DOHH2 (cell line): ENCODE measurements at regions not wholly inside any gene's neighbourhood (a gene's known extent, or its start where the extent isn't known, plus 50 kb on each side); places are given as distances from the start of the nearest gene placed in this dataset.

Source experiments
- H3F3A ChIP-seq: fragments of 200-600 bp; sonication (generic), shearing (Covaris generic); 2 replicates; pipeline ENCODE4 v1.6.0; 2016; ENCODE audit warnings: antibody characterized with exemption, mild to moderate bottlenecking; ENCODE audit not compliant: control insufficient read depth, insufficient read depth
- H3K27ac ChIP-seq: fragments of 200-600 bp; sonication (generic); 2 replicates; pipeline ENCODE4 v1.5.1; 2014; ENCODE audit warnings: low read depth, mild to moderate bottlenecking, low read length, moderate library complexity
- H3K27me3 ChIP-seq: fragments of 200-600 bp; sonication (generic); 2 replicates; pipeline ENCODE4 v1.6.1; 2014; ENCODE audit warnings: mild to moderate bottlenecking, low read length, mixed read lengths; ENCODE audit not compliant: control insufficient read depth
- H3K36me3 ChIP-seq: fragments of 200-600 bp; sonication (generic); 2 replicates; pipeline ENCODE4 v1.6.1; 2014; ENCODE audit warnings: mild to moderate bottlenecking, low read length, moderate library complexity, mixed read lengths; ENCODE audit not compliant: control insufficient read depth
- H3K4me1 ChIP-seq: fragments of 200-600 bp; sonication (generic); 2 replicates; pipeline ENCODE4 v1.6.1; 2014; ENCODE audit warnings: mild to moderate bottlenecking, low read length, mixed read lengths; ENCODE audit not compliant: control insufficient read depth
- H3K4me2 ChIP-seq: fragments of 200-600 bp; sonication (generic); 2 replicates; pipeline ENCODE4 v1.6.0; 2014; ENCODE audit warnings: mild to moderate bottlenecking, low read length, moderate library complexity
- H3K4me3 ChIP-seq: fragments of 200-600 bp; sonication (generic); 2 replicates; pipeline ENCODE4 v1.5.1; 2014; ENCODE audit warnings: mild to moderate bottlenecking, low read length, mixed read lengths
- H3K79me2 ChIP-seq: fragments of 200-600 bp; sonication (generic); 2 replicates; pipeline ENCODE4 v1.6.1; 2014; ENCODE audit warnings: mild to moderate bottlenecking, low read length, mixed read lengths; ENCODE audit not compliant: control insufficient read depth
- H3K9me2 ChIP-seq: fragments of 200-600 bp; sonication (generic); replicated peaks from 2 replicates; pipeline ENCODE4 v1.6.1; 2014; ENCODE audit warnings: mild to moderate bottlenecking, low read length, mixed read lengths; ENCODE audit not compliant: control insufficient read depth
- H3K9me3 ChIP-seq: fragments of 200-600 bp; sonication (generic); 2 replicates; pipeline ENCODE4 v1.6.1; 2014; ENCODE audit warnings: antibody characterized with exemption, low read length, mixed read lengths; ENCODE audit not compliant: control insufficient read depth, insufficient read depth
- H4K20me1 ChIP-seq: fragments of 200-600 bp; sonication (generic); 2 replicates; pipeline ENCODE4 v1.6.0; 2014; ENCODE audit warnings: low read depth, mild to moderate bottlenecking, antibody characterized with exemption, low read length, moderate library complexity; ENCODE audit not compliant: control insufficient read depth, insufficient read depth
- EZH2phosphoT487 ChIP-seq: fragments of 200-600 bp; sonication (generic); IDR thresholded peaks from 2 replicates; pipeline ENCODE4 v1.6.1; 2017; ENCODE audit warnings: borderline replicate concordance, mild to moderate bottlenecking, antibody characterized with exemption, low read length, moderate library complexity, mixed read lengths
- TF ChIP-seq, protein P1 (sequence below): fragments of 200-600 bp; sonication (generic); IDR thresholded peaks from one replicate; pipeline ENCODE4 v1.5.1; 2014; ENCODE audit warnings: antibody characterized with exemption, mild to moderate bottlenecking, low read depth, low read length; ENCODE audit not compliant: poor library complexity, severe bottlenecking

- H3K4me2 ChIP-seq = no peak overlapping the region
- no peak overlapping the region for H3K27ac ChIP-seq
These were observed 59.8 kb upstream of the PLXNA2 start for GRCh38 chr1:208303743-208304712.

DNA sequence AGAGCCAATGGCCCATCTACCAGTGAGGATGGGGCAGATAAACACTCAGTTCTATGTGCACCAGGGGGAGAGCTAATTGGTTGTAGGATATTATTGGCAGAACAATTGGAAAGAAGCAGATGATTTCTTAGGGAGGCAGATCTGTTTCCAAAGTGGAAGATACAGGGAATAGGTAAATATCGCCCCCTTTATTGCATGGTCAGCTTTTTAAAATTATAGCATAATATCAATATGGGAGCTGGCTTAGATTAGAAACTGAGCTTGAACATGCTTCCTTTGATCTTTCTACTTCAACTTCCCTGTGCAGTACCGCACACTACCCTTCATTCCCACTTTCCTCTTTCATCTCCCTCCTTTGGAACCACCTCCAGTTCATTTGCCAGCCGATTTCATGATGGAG is 64.0 kb upstream of the PLXNA2 start:
- H3K4me3 ChIP-seq = no peak overlapping the region
- no peak overlapping the region for H3K27ac ChIP-seq
- no peaks in the 10 kb centered on the region for H3F3A ChIP-seq
- H3K4me1 ChIP-seq = no peaks in the 10 kb centered on the region
- H4K20me1 ChIP-seq = no peaks in the 10 kb centered on the region
- no peak overlapping the region for H3K4me2 ChIP-seq
- H3K9me3 ChIP-seq = no peaks in the 10 kb centered on the region
- H3K79me2 ChIP-seq = no peaks in the 10 kb centered on the region
- TF ChIP-seq, protein P1, sequence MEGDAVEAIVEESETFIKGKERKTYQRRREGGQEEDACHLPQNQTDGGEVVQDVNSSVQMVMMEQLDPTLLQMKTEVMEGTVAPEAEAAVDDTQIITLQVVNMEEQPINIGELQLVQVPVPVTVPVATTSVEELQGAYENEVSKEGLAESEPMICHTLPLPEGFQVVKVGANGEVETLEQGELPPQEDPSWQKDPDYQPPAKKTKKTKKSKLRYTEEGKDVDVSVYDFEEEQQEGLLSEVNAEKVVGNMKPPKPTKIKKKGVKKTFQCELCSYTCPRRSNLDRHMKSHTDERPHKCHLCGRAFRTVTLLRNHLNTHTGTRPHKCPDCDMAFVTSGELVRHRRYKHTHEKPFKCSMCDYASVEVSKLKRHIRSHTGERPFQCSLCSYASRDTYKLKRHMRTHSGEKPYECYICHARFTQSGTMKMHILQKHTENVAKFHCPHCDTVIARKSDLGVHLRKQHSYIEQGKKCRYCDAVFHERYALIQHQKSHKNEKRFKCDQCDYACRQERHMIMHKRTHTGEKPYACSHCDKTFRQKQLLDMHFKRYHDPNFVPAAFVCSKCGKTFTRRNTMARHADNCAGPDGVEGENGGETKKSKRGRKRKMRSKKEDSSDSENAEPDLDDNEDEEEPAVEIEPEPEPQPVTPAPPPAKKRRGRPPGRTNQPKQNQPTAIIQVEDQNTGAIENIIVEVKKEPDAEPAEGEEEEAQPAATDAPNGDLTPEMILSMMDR = no peak
- no peak for TF ChIP-seq EZH2phosphoT487
- no peaks in the 10 kb centered on the region for H3K9me2 ChIP-seq
- H3K27me3 ChIP-seq = no peaks in the 10 kb centered on the region
- no peaks in the 10 kb centered on the region for H3K36me3 ChIP-seq

More at GRCh38 chr1:208303743-208304712, 59.8 kb upstream of the PLXNA2 start:
- TF ChIP-seq, protein P1 = no peak
- no peak for TF ChIP-seq EZH2phosphoT487
- no peaks in the 10 kb centered on the region for H3K36me3 ChIP-seq
- H3K9me3 ChIP-seq = no peaks in the 10 kb centered on the region
- no peak overlapping the region for H3K4me3 ChIP-seq
- no peaks in the 10 kb centered on the region for H4K20me1 ChIP-seq
- H3K9me2 ChIP-seq = no peaks in the 10 kb centered on the region
- no peaks in the 10 kb centered on the region for H3K27me3 ChIP-seq
- H3K79me2 ChIP-seq = no peaks in the 10 kb centered on the region
- H3F3A ChIP-seq = no peaks in the 10 kb centered on the region
- no peaks in the 10 kb centered on the region for H3K4me1 ChIP-seq

- Histone ChIP-seq H3K4me2 (no peak overlapping the region), H3K36me3 (no peaks in the 10 kb centered on the region), H3K9me3 (no peaks in the 10 kb centered on the region), H3F3A (no peaks in the 10 kb centered on the region), H3K27me3 (no peaks in the 10 kb centered on the region), H3K27ac (no peak overlapping the region), H4K20me1 (no peaks in the 10 kb centered on the region), H3K4me3 (no peak overlapping the region), H3K4me1 (no peaks in the 10 kb centered on the region), H3K9me2 (no peaks in the 10 kb centered on the region), H3K79me2 (no peaks in the 10 kb centered on the region)
- TF ChIP-seq EZH2phosphoT487 = no peak
- TF ChIP-seq, protein P1 = no peak
These were observed 65.6 kb upstream of the PLXNA2 start for GRCh38 chr1:208309771-208310170.
